Thyroid gland (tissue), 4 donors: ENCODE measurements at regions not wholly inside any gene's neighbourhood (a gene's known extent, or its start where the extent isn't known, plus 50 kb on each side); places are given as distances from the start of the nearest gene placed in this dataset.

Experiments
- POLR2A ChIP-seq, 2 donors: fragments of 450-650 bp; IDR thresholded peaks; one replicate each; pipeline ENCODE4 v1.6.1; 2017; ENCODE audit warnings: antibody characterized with exemption in 2 of 2, mild to moderate bottlenecking in 2 of 2, moderate library complexity in 1 of 2
- TF ChIP-seq, protein P1 (sequence below), 6 experiments: fragments of 200-600 bp in 3 of 6; fragments of 450-650 bp in 3 of 6; sonication (generic) in 3 of 6; IDR thresholded peaks; one replicate each; pipeline ENCODE4 v1.5.1; 2016 to 2019; ENCODE audit warnings: antibody characterized with exemption in 6 of 6, mild to moderate bottlenecking in 2 of 6, inconsistent platforms in 1 of 6, moderate library complexity in 1 of 6

DNA sequence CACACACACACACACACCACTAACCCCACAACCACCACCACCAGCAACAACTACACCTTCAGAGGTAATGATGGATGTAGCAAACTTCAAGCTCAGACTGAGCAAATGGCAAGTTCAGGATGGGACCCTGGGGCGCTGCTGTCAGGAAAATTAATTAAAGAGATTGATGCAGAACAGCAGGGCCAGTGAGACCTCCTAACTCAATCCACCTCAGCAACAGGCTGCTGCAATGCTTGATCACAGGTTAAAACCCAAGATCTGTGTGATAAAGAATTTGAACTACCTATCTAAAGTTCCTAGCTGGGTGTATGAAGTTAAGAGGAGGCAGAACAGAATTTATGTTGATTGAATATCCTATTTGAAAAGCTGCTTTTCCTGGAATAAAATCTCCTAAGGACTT lies 140.3 kb upstream of the FER start:
- TF ChIP-seq, protein P1, sequence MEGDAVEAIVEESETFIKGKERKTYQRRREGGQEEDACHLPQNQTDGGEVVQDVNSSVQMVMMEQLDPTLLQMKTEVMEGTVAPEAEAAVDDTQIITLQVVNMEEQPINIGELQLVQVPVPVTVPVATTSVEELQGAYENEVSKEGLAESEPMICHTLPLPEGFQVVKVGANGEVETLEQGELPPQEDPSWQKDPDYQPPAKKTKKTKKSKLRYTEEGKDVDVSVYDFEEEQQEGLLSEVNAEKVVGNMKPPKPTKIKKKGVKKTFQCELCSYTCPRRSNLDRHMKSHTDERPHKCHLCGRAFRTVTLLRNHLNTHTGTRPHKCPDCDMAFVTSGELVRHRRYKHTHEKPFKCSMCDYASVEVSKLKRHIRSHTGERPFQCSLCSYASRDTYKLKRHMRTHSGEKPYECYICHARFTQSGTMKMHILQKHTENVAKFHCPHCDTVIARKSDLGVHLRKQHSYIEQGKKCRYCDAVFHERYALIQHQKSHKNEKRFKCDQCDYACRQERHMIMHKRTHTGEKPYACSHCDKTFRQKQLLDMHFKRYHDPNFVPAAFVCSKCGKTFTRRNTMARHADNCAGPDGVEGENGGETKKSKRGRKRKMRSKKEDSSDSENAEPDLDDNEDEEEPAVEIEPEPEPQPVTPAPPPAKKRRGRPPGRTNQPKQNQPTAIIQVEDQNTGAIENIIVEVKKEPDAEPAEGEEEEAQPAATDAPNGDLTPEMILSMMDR (IDR thresholded peaks at IDR 0.05) = no peak
- no peak for TF ChIP-seq POLR2A (IDR thresholded peaks at IDR 0.05)
